DND-41 (cell line): ENCODE measurements at regions not wholly inside any gene's neighbourhood (a gene's known extent, or its start where the extent isn't known, plus 50 kb on each side); places are given as distances from the start of the nearest gene placed in this dataset.

Experiments used
- EZH2 ChIP-seq: IDR thresholded peaks from 3 replicates; pipeline ENCODE4 v1.6.1; 2012; ENCODE audit warnings: borderline replicate concordance, low read depth, mild to moderate bottlenecking, moderate library complexity, low read length, inconsistent platforms; ENCODE audit not compliant: severe bottlenecking
- TF ChIP-seq, protein P1 (sequence below): IDR thresholded peaks from 2 replicates; pipeline ENCODE4 v1.5.1; 2012; ENCODE audit warnings: borderline replicate concordance, low read length, moderate library complexity, mild to moderate bottlenecking; ENCODE audit not compliant: poor library complexity, severe bottlenecking; ENCODE audit errors: extremely low read depth

DNA sequence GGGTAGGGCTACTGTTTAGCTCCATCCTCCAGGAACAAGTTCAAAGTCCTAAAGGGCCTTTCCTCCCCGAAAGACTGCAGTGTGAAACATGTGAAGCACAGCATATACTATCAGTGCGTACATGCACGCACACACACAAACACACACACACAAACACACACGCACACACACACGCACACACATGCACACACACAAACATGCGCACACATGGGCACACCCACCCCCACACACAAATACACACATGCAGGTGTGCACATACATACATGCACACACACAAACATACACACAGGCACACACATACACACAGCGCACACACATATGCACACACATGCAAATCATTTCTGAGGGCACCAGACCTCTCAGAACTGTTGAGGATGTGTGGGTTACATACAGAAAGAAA is 382.0 kb upstream of the CDH4 start:
- TF ChIP-seq, protein P1, sequence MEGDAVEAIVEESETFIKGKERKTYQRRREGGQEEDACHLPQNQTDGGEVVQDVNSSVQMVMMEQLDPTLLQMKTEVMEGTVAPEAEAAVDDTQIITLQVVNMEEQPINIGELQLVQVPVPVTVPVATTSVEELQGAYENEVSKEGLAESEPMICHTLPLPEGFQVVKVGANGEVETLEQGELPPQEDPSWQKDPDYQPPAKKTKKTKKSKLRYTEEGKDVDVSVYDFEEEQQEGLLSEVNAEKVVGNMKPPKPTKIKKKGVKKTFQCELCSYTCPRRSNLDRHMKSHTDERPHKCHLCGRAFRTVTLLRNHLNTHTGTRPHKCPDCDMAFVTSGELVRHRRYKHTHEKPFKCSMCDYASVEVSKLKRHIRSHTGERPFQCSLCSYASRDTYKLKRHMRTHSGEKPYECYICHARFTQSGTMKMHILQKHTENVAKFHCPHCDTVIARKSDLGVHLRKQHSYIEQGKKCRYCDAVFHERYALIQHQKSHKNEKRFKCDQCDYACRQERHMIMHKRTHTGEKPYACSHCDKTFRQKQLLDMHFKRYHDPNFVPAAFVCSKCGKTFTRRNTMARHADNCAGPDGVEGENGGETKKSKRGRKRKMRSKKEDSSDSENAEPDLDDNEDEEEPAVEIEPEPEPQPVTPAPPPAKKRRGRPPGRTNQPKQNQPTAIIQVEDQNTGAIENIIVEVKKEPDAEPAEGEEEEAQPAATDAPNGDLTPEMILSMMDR, result no peak
- TF ChIP-seq EZH2, result no peak
